Head of caudate nucleus (tissue), 42 donors: ENCODE measurements at regions not wholly inside any gene's neighbourhood (a gene's known extent, or its start where the extent isn't known, plus 50 kb on each side); places are given as distances from the start of the nearest gene placed in this dataset.
"Not testable (repeated sequence)": the region's sequence is repeated elsewhere in the genome, so short reads cannot be mapped to it uniquely, and the experiment has no call there.

Experiments
- DNase-seq, 42 donors: peaks; one replicate each; pipeline versions ENCODE4 v3.0.0 to v3.0.0-alpha.2; 2020 to 2021; ENCODE audit warnings: mixed read lengths in 7 of 42
- intact Hi-C: fragments of 100-400 bp; cut with DNase I; formaldehyde crosslinking; loops from one replicate; pipeline ENCODE4 v1.15.0; 2022

DNA sequence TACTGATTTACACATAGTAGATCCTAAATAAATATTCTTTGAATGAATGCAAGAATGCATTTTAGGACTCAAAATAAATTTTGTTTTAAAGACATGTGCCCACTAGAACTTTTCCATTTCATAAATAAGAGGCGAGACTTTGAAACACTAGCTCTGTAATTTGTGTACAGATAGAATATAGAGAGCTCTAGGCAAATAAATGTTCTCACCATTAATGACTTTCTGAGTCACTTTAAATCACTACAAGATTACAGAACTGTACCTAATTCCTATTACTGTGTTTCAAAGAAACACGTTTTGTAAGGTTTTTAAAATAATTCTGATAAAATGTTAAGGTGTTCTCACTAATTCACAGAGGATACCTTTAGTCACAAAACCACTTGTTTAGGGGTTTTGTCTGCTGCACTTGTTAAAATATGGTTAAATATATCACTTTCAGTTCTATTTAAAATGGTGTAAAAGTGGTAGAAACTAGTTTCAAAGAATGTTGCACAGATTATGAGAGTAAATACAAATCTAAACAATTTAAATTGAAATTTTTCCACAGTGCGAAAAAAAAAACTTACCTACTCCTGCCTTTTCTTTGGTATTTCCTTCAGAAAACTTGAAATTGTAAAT lies 158.7 kb upstream of the ZC3H15 start:
- DNase-seq, result no peak

DNA sequence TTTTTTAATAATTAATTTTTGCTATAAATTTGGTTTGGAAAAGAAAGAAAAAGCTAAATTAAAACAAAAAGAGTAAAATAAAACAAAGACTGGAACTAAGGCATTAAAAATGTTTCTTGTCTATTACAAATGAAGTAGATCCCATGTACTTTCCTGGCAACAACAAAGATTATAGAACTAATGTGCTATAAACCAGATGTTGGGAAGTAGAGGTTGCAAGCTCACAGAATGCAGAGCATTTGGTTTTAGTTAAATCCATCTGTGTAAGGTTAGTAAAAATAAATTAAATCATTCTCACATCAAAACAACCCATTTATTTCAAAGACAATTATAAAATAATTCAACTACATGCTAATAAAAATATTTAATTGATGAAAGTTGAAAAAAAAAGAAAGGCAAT lies 157.2 kb upstream of the ZC3H15 start:
- intact Hi-C loops, result no loop called here
- DNase-seq, result no peak

More for the DNA sequence above, 158.7 kb upstream of the ZC3H15 start:
- intact Hi-C loops, result no loop called here

DNA sequence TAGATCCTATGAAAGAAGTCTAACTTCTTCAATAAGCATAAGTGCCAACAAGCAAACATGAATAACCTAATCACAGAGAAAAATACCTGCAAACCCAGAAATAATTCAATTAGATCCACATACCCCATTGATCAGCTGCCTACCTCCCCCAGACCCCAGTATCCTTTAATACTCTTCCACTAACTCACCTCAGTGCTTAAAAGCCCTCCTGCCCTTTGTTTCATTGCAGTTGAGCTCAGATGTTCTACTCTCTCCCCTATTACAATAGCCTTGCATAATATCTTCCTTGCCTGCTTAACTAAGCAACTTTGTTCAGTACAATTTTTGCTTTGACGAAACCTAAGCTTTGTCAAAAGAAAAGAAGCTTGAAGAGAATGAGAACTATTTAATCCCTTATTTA lies 156.0 kb upstream of the ZC3H15 start:
- DNase-seq, result no peak

DNA sequence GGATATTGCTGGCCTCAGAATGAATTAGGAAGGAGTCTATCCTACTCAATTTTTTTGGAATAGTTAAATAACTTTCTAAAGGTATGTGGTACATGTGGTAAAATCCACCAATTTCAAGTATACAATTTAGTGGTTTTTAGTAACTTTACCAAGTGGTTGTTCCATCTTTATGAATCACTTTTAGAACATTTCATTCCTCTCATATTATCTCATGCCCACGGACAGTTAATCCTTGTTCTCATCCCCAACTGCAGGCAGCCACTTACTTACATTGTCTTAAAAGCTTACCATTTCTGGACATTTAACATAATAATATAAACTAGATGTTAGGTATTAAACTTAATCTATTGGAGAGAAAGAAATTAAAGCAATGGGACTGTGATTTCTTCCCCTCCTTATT lies 146.3 kb upstream of the ZC3H15 start:
- DNase-seq, result no peak
- intact Hi-C loops, result no loop called here

More for the DNA sequence above, 156.0 kb upstream of the ZC3H15 start:
- intact Hi-C loops, result no loop called here

DNA sequence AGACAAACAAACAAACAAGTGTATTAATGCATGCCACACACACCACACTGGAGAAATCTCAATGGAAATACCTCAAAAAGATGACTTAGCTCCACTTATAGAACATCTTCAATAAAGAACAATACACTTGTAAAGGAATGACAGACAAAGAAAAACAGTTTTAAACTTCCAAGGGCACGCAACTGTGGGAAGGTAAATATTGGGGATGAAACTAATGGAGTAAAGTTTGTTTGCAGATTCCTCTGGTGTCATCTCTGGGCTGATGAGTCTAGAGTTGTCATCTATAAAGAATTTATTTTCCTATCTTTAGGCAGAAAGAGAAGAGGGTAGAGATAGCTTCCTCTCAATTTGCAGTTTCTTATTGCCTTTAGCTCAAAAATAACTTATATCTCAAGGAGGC lies 144.0 kb upstream of the ZC3H15 start:
- DNase-seq, result no peak
- intact Hi-C loops, result no loop called here

DNA sequence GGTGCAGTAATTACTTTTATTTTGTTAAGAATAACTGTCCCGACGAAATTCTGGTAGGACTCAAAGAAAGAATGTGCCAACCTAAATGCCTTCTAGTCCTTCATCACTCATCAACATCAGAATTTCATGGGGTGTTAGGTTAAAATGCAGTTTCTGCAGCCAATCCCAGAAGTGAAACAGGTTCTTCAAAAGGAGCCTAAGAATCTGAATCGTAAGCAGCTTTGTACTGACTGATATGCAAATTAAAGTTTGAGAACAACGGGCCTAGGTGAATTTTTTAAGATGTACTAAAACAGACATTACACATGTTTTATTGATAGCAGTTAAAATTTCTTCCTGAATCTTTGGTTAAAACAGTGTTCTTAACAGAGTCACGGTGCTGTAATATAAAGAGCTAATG lies 140.3 kb upstream of the ZC3H15 start:
- intact Hi-C loops, result no loop called here
- no peak for DNase-seq

DNA sequence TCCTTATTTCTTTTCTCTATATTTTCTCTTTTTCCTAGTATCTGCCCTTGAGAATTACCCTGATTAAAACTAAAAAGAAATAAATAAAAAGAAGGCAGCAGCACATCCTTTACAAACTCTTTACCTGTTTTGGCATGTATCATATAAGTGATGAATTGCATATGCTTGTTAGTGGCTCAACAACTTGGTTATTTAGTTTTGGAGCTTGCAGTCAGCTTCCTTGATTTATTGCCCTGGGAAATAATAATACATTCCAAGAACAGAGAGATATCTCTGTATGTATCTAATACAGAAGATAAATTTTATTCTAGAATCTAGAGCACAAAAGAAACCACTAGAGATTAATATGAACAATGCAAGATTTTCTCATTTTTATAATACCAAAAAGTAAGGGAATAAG lies 139.8 kb upstream of the ZC3H15 start:
- intact Hi-C loops, result no loop called here
- DNase-seq, result no peak

DNA sequence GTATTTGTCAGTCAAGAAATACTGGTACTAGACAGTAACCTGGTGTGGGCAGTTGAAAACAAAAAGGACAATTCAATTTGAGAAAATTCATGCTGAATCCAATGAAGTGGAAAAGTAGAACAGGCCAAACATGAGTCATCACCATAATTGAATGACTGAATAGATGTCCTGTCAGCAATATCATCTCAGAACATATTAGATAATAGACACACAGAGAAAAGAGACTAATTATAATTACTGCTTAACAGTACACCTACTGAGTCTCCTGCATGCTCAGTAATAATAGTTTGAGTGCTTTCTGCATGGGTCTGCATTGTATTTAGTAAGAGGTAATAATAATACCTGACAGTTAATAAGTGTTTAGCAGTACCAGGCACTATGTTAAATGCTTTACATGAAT lies 138.6 kb upstream of the ZC3H15 start:
- DNase-seq, result no peak
- intact Hi-C loops, result no loop called here

DNA sequence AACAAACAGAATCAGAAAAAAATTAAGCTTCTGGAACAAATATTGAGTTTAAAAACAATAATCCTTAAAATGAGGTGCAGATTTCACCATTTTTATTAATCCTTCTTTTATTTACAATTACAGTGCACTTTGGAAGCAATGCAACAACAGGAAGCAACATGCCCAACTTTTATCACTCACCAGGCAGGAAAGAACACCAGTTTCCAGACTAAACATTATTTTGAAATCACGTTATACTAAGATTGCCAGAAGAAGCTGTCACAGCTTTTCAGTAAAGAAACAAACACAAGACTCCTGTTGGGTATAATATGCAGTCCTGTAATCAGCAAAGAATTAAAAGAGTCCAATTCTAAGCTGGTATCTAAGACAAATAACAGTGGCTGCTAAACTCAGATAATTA lies 137.9 kb upstream of the ZC3H15 start:
- no peak for DNase-seq
- intact Hi-C loops, result no loop called here

DNA sequence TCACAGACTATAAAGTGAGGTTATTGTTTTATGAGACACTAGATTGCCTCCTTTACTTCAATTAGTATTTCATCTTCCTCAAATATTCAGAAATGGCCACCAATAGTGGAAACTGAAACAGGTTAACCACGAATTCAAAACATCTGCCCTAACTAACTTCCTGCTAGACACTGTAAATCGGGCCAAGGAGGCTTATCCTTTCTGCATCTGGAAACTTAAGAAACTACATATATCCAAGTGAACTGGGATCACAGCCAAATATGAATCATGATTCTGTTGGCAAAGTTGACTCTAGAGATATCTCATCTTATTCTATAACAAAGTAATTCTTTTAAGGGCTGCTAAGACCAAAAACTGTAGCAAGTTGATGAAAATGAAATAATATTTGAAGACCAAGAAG lies 136.6 kb upstream of the ZC3H15 start:
- intact Hi-C loops, result no loop called here
- DNase-seq, result no peak

DNA sequence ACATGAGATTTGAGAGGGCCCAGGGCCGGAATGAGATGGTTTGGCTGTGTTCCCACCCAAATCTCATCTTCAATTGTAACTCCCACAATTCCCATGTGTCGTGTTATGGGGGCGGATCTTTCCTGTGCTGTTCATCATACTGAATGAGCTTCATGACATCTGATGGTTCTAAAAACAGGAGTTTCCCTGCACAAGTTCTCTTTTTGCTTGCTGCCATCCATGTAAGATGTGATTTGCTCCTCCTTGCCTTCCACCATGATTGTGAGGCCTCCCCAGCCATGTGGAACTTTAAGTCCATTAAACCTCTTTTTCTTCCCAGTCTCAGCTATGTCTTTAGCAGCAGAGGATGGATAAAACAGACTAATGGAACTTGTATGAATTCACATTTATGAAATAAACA lies 131.9 kb upstream of the ZC3H15 start:
- intact Hi-C loops, DNase-seq: not testable (repeated sequence)

DNA sequence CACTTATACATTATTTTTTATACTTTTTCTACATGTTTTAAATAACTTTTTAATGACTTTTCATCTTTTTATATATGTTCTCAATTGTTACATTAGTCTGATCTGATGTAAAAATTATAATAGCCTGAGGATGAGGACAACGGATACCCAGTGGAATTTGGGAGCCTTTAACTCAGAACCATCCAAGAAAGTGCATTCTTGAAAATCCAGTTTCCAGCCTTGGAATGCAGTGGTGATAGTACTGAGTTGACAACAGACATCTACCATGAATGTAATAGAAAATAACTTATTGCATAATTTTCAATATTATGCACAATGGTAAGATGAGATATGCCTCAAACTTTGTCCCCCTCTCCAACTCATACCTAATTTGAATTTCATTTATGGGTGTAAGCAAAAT lies 120.7 kb upstream of the ZC3H15 start:
- no peak for DNase-seq
- intact Hi-C loops, result no loop called here

DNA sequence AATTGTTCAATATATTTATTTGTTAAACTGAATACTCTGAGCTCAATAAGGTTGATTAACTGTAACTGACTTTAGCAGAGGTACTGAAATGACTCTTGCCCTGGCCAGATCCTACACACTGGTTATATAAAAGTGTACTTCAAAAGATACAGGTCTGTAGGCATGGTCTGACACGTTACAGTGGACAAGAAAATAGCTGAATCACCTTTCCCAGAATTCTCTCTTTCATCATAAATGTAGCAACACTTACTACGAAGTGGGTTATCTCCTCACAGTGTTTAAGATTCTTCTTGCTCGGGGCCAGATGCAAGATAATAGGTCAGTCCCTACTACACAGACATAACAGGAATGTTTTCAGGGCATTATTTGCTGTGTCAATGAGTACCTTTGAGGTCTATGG lies 107.0 kb upstream of the ZC3H15 start:
- intact Hi-C loops, result no loop called here
- no peak for DNase-seq

DNA sequence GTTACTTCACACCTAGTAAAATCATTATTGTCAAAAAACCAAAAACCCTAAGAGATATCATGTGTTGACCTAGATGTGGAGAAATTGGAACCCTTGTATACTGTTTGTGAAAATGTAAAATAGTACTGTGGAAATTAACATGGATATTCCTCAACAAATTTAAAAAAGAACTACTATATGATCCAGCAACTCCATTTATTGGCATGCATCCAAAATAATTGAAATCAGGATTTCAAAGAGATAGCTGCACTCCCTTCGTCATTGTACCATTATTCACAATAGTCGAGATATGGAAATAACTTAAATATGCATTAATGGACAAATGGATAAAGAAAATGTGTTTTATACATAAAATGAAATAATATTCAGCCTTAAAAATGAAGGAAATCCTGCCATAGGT lies 105.3 kb upstream of the ZC3H15 start:
- no peak for DNase-seq
- intact Hi-C loops, result no loop called here

DNA sequence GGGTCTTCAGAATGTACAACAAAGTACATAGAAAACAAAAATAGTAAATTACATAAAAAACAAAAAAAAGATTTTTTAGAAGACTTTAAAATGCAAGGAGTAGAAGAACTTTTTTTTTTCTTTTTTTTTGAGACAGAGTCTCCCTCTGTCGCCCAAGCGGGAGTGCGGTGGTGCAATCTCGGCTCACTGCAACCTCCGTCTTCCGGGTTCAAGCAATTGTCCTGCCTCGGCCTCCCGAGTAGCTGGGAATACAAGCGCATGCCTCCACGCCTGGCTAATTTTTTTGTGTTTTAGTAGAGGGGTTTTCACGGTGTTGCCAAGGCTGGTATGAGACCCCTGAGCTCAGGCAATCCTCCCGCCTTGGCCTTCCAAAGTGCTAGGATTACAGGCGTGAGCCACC lies 104.5 kb upstream of the ZC3H15 start:
- no peak for DNase-seq
- intact Hi-C loops, result no loop called here

DNA sequence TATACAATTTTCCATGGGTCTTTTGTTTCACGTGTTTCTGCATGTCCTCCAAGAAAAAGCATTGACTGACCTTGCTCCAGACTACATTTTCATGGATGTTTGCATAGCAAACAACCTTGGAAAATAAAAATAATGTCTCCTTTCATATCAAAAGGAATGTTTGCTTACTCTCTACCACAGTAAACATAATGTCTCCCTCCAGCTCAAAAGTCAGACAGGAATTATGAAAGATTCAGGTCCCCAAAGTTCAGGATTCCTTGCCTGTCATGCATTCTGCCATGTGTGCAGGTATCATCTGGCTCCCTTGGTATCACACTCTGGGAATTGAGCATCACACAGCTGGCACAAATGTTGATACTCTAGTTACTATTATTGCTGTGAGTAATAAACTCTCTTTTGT lies 103.1 kb upstream of the ZC3H15 start:
- no peak for DNase-seq
- intact Hi-C loops, result no loop called here

DNA sequence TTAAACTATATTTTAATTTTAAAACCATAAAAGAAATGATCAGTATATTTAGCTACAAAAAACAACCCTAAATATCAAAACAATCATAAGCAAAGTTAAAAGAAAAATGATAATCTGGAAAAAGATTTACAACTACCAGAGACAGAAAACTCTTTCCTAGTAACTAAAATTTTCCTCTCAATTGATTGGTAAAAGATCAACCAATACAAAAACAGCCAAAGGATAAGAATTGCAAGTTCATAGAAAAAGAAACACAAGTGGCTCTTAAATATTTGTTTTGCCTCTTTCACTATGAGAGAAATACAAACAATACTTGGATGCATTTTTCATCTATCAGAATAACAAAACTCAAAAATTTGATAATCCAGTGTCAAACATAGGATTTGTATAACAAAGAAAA lies 101.8 kb upstream of the ZC3H15 start:
- DNase-seq, result no peak
- intact Hi-C loops, result no loop called here

DNA sequence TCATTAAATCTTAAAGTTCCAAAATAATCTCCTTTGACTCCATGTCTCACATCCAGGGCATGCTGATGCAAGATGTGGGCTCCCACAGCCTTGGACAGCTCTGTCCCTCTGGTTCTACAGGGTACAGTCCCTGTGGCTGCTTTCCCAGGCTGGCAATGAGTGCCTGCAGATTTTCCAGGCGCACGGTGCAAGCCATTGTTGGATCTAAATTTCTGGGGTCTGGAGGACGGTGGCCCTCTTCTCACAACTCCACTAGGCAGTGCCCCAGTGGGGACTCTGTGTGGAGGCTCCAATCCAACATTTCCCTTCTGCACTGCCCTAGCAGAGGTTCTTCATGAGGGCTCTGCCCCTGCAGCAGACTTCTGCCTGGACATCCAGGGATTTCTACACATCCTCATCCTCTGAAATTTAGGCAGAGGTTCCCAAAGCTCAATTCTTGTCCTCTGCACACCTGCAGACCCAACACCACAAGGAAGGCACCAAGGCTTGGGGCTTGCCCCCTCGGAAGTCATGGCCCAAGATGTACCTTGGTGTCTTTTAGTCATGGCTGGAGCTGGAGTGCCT lies 100.3 kb upstream of the ZC3H15 start:
- DNase-seq, intact Hi-C loops: not testable (repeated sequence)

DNA sequence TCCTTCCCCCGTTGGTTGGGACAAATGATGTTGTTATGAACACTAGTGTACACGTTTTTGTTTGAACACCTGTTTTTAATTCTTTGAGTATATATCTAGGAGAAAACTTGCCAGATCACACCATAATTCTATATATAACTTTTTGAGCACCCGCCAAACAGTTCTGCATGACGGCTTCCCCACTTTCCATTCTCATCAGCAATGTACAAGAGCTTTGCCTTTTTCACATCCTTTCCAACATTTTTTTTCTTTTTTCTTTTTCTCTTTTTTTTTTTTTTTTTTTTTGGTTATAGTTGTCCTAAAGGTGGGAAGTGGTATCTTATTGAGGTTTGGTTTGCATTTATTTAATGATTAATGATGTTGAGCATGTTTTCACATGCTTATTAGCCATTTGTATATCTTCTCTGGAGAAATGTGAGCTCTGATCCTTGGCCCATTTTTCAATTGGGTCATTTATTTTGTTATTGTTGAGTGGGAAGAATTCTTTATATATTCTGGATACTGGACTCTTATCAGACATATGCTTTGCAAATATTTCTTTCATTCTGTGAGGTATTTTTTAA lies 86.9 kb upstream of the ZC3H15 start:
- no peak for DNase-seq
- intact Hi-C loops, result no loop called here

DNA sequence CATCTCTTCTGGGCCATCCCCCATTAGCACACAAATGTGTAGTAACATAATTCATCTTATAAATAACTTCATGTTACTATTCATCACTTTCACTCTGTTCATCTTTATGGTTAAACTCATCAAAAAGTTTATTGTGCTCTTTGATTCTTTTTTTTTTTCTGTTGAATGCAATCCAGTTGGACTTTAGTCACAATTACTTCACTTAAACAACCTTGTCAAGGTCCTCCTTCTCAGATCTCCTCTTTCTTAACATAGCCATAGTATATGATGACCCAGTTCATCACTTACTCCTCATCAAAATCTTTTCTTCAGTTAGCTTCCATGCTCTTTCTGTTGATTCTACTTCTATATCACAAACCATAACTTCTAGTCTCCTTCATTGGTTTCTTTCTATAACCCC lies 80.2 kb upstream of the ZC3H15 start:
- no peak for DNase-seq
- intact Hi-C loops, result no loop called here

DNA sequence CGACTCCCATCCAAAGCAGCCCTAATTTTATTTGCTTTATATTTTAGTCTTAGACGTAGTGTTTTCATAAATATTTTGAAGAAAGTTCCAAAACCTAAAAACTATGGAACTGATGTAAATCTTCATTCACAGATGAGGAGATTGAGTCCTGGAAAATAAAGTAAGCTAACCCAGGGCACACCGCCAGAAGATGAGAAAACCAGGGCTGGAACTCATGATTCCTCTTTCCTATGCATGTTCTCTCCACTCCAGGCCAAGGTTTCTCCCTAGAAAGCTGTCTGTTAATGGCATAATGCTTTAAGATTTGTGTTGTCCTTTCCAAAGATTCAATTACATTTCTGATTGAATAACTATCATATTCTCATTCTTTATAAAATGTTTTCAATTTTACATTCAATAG lies 78.4 kb upstream of the ZC3H15 start:
- intact Hi-C loops, result no loop called here
- no peak for DNase-seq
